Endodermal cell (in vitro differentiated cells): ENCODE measurements at regions not wholly inside any gene's neighbourhood (a gene's known extent, or its start where the extent isn't known, plus 50 kb on each side); places are given as distances from the start of the nearest gene placed in this dataset.
"Not testable (repeated sequence)": the region's sequence is repeated elsewhere in the genome, so short reads cannot be mapped to it uniquely, and the experiment has no call there.

Experiments
- DNase-seq: peaks from one replicate; pipeline ENCODE4 v3.0.0-alpha.2; 2017
- H3K27ac ChIP-seq: 2 replicates; pipeline ENCODE4 v1.5.1; 2013; ENCODE audit warnings: mild to moderate bottlenecking, low read depth, low read length, moderate library complexity
- H3K27me3 ChIP-seq: 2 replicates; pipeline ENCODE4 v1.6.1; 2013; ENCODE audit warnings: mild to moderate bottlenecking, low read length, moderate library complexity; ENCODE audit not compliant: insufficient read depth, control insufficient read depth, poor library complexity, severe bottlenecking
- H3K36me3 ChIP-seq: 2 replicates; pipeline ENCODE4 v1.7.0; 2013; ENCODE audit warnings: mild to moderate bottlenecking, low read length, moderate library complexity; ENCODE audit not compliant: control insufficient read depth, insufficient read depth
- H3K4me1 ChIP-seq: one replicate; pipeline ENCODE4 v1.7.0; 2013; ENCODE audit warnings: low read length; ENCODE audit not compliant: control insufficient read depth, insufficient read depth
- H3K4me3 ChIP-seq: 2 replicates; pipeline ENCODE4 v1.5.1; 2013; ENCODE audit warnings: mild to moderate bottlenecking, low read length, moderate library complexity
- H3K9ac ChIP-seq: 2 replicates; pipeline ENCODE4 v1.6.1; 2013; ENCODE audit warnings: mild to moderate bottlenecking, low read length, moderate library complexity; ENCODE audit not compliant: poor library complexity, severe bottlenecking; ENCODE audit errors: extremely low read depth
- H3K9me3 ChIP-seq: 2 replicates; pipeline ENCODE4 v1.6.1; 2013; ENCODE audit warnings: mild to moderate bottlenecking, low read length, moderate library complexity; ENCODE audit not compliant: control insufficient read depth
- H3K27ac Mint-ChIP-seq: 2 replicates; pipeline ENCODE4 v1.8.0; 2020; ENCODE audit warnings: mixed read lengths
- H3K27me3 Mint-ChIP-seq: 2 replicates; pipeline ENCODE4 v1.8.0; 2021; ENCODE audit warnings: mild to moderate bottlenecking, mixed read lengths; ENCODE audit not compliant: insufficient read depth
- H3K36me3 Mint-ChIP-seq: 2 replicates; pipeline ENCODE4 v1.8.0; 2020; ENCODE audit warnings: low read depth, mixed read lengths
- H3K4me1 Mint-ChIP-seq: 2 replicates; pipeline ENCODE4 v1.8.0; 2020; ENCODE audit warnings: mixed read lengths
- H3K4me3 Mint-ChIP-seq: 2 replicates; pipeline ENCODE4 v1.8.0; 2020; ENCODE audit warnings: mild to moderate bottlenecking, moderate library complexity, mixed read lengths
- H3K9me3 Mint-ChIP-seq: 2 replicates; pipeline ENCODE4 v1.8.0; 2020; ENCODE audit warnings: mild to moderate bottlenecking, mixed read lengths
- CTCF ChIP-seq: fragments of 200-600 bp; sonication (generic); conservative IDR thresholded peaks from 2 replicates; pipeline ENCODE4 v1.5.0; 2021; ENCODE audit warnings: antibody characterized with exemption, mild to moderate bottlenecking
- WGBS, 2 experiments: methylation state at CpG; one replicate each; pipeline versions ENCODE4 v1.1.5 to v1.1.7; 2013; ENCODE audit warnings: missing lambda C conversion rate in 2 of 2, mixed read lengths in 1 of 2; ENCODE audit not compliant: insufficient coverage in 1 of 2, insufficient read length in 1 of 2; 5-methylcytosine and 5-hydroxymethylcytosine counted together

DNA sequence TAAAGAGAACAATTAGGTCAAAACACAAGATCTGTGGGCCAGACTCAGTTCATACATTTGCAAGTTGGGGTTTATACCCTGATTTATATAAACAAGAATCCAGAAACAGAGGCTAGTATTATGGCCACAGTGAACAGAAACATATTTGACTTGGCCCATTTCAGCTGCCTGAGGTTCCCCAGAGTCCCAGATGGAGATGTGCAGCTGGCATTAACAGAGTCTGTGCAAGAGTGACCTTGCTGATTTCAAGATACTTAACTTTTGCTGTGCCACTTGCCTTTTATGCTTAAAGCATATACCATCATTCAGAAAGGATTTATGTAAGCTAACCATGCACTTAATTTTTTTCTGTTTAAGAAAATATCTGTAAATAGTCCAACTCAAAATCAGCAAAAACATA lies 636.3 kb downstream of the TRIB2 start:
- no peaks in the 10 kb centered on the region for H3K27me3 Mint-ChIP-seq
- DNase-seq, result no peak
- TF ChIP-seq CTCF, result no peak
- no peak overlapping the region for H3K4me3 Mint-ChIP-seq
- Histone ChIP-seq H3K9me3 (peaks cover 80% of the 10 kb centered on the region), H3K4me1 (no peaks in the 10 kb centered on the region), H3K27me3 (no peaks in the 10 kb centered on the region), H3K9ac (no peak overlapping the region), H3K27ac (no peak overlapping the region), H3K36me3 (no peaks in the 10 kb centered on the region), H3K4me3 (no peak overlapping the region)
- H3K27ac Mint-ChIP-seq, result no peak overlapping the region
- H3K36me3 Mint-ChIP-seq, result no peaks in the 10 kb centered on the region
- no peaks in the 10 kb centered on the region for H3K4me1 Mint-ChIP-seq
- peaks cover 63% of the 10 kb centered on the region for H3K9me3 Mint-ChIP-seq

GRCh38 chr2:13354031-13354430 lies 637.3 kb downstream of the TRIB2 start:
- Mint-ChIP-seq H3K27me3 (no peaks in the 10 kb centered on the region), H3K9me3 (peaks cover 62% of the 10 kb centered on the region), H3K4me1 (no peaks in the 10 kb centered on the region), H3K27ac (no peak overlapping the region), H3K36me3 (no peaks in the 10 kb centered on the region), H3K4me3 (no peak overlapping the region)
- DNase-seq, result no peak
- Histone ChIP-seq H3K9ac (no peak overlapping the region), H3K9me3 (peaks cover 80% of the 10 kb centered on the region), H3K36me3 (no peaks in the 10 kb centered on the region), H3K27ac (no peak overlapping the region), H3K4me3 (no peak overlapping the region), H3K4me1 (no peaks in the 10 kb centered on the region), H3K27me3 (no peaks in the 10 kb centered on the region)
- TF ChIP-seq CTCF, result no peak

- H3K4me1 Mint-ChIP-seq, H3K4me3 Mint-ChIP-seq, H3K4me1 ChIP-seq, H3K27ac ChIP-seq, H3K9ac ChIP-seq, H3K27me3 Mint-ChIP-seq, DNase-seq, H3K27ac Mint-ChIP-seq, H3K4me3 ChIP-seq, H3K36me3 ChIP-seq, H3K27me3 ChIP-seq, H3K36me3 Mint-ChIP-seq: not testable (repeated sequence)
- 22% methylated on average over 1 of the region's 1 CpG; no CpG with 5 or more reads in 1 of the 2 experiments for WGBS, 2 experiments
- H3K9me3 Mint-ChIP-seq, result peaks cover 51% of the 10 kb centered on the region
- peaks cover 64% of the 10 kb centered on the region for H3K9me3 ChIP-seq
Observed at GRCh38 chr2:13381928-13382327, 665.2 kb downstream of the TRIB2 start.

DNA sequence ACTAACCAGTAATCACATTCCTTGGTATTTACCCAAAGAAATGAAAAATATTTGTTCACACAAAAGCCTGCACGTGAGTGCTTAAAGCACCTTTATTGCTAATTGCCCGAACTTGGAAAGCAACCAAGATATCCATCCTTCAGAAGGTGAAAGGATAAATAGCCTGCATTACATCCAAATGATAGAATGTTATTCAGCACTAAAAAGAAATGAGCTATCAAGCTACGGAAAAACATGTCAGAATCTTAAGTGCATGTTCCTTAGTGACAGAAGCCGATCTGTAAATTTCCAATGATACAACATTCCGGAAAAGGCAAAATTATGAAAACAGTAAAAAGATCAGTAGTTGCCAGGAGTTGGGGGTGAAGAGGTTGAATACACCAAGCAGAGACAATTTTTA lies 672.4 kb downstream of the TRIB2 start:
- H3K27me3 Mint-ChIP-seq, H3K36me3 Mint-ChIP-seq, H3K27me3 ChIP-seq, H3K4me3 Mint-ChIP-seq, H3K9ac ChIP-seq, H3K4me3 ChIP-seq, H3K4me1 ChIP-seq, H3K36me3 ChIP-seq, H3K4me1 Mint-ChIP-seq, DNase-seq, H3K27ac Mint-ChIP-seq, H3K27ac ChIP-seq: not testable (repeated sequence)
- WGBS, 2 experiments, result 89 to 94% methylated on average over 3 to 5 of the region's 5 CpGs
- H3K9me3 Mint-ChIP-seq, result peaks cover 27% of the 10 kb centered on the region
- H3K9me3 ChIP-seq, result peaks cover 60% of the 10 kb centered on the region
